Right lobe of liver (tissue), 6 donors: ENCODE measurements at regions not wholly inside any gene's neighbourhood (a gene's known extent, or its start where the extent isn't known, plus 50 kb on each side); places are given as distances from the start of the nearest gene placed in this dataset.

ENCODE experiments used
- ATAC-seq, 4 donors: fragments of 200-7000 bp; cut with Tn5 transposase; one replicate each; pipeline ENCODE4 v1.9.1; 2020; ENCODE audit warnings: mild to moderate bottlenecking in 4 of 4, moderate library complexity in 4 of 4
- DNase-seq, 3 donors: peaks; one replicate each; pipeline ENCODE4 v3.0.0-alpha.2; 2020
- H3K27ac ChIP-seq, 3 donors: fragments of 200-600 bp; one replicate each; pipeline ENCODE4 v1.8.0; 2022
- H3K27me3 ChIP-seq, 2 donors: fragments of 200-600 bp; one replicate each; pipeline ENCODE4 v1.8.0; 2022
- H3K36me3 ChIP-seq, 4 donors: fragments of 200-600 bp; sonication (generic) in 1 of 4; one replicate each; pipeline versions ENCODE4 v1.5.1 to v1.8.0; 2017 to 2022; ENCODE audit warnings: control low read depth in 1 of 4
- H3K4me1 ChIP-seq, 4 donors: fragments of 200-600 bp; sonication (generic) in 1 of 4; one replicate each; pipeline versions ENCODE4 v1.5.1 to v1.8.0; 2017 to 2022; ENCODE audit warnings: control low read depth in 1 of 4
- H3K4me3 ChIP-seq, 3 donors: fragments of 200-600 bp; one replicate each; pipeline ENCODE4 v1.8.0; 2022
- H3K9me3 ChIP-seq, 4 donors: fragments of 200-600 bp; sonication (generic) in 1 of 4; one replicate each; pipeline versions ENCODE4 v1.5.1 to v1.8.0; 2017 to 2022; ENCODE audit warnings: control low read depth in 1 of 4
- CTCF ChIP-seq, 4 donors: fragments of 200-600 bp in 3 of 4; fragments of 450-650 bp in 1 of 4; IDR thresholded peaks; one replicate each; pipeline versions ENCODE4 v1.5.1 to v1.8.0; 2016 to 2022; ENCODE audit warnings: antibody characterized with exemption in 4 of 4, mild to moderate bottlenecking in 2 of 4
- POLR2A ChIP-seq: fragments of 450-650 bp; IDR thresholded peaks from one replicate; pipeline ENCODE4 v1.6.1; 2017; ENCODE audit warnings: antibody characterized with exemption, mild to moderate bottlenecking
- WGBS: methylation state at CpG from one replicate; pipeline ENCODE4 v1.1.6; 2018; ENCODE audit warnings: low coverage, low lambda C conversion rate; ENCODE audit not compliant: insufficient coverage; ENCODE audit errors: missing lambda C conversion rate; 5-methylcytosine and 5-hydroxymethylcytosine counted together
- intact Hi-C, 2 donors: fragments of 100-400 bp; cut with DNase I; formaldehyde crosslinking; loops; one replicate each; pipeline versions ENCODE4 v1.11.2 to v1.14.1; 2022
- donor health status: DM: no; HTN: yes; CAD: no.
- donor health status: DM: no; HTN: no; CAD: no.
- donor health status: DM: no; HTN: no; CAD: no.
- donor health status: DM: no; HTN: yes; CAD: no.
- donor health status: DM: no; HTN: yes; CAD: no.

GRCh38 chr11:81420668-81421250 lies 1312.9 kb downstream of the FAM181B start:
- TF ChIP-seq POLR2A (no peak), CTCF (IDR thresholded peaks at IDR 0.05) (no peak)
- no peak for DNase-seq
- Histone ChIP-seq H3K27ac (no peak overlapping the region), H3K4me3 (no peak overlapping the region), H3K27me3 (no peaks in the 10 kb centered on the region), H3K9me3 (no peaks in the 10 kb centered on the region), H3K4me1 (no peaks in the 10 kb centered on the region), H3K36me3 (no peaks in the 10 kb centered on the region)
- 50% methylated on average over 3 of the region's 3 CpGs for WGBS
- ATAC-seq = no peak
- intact Hi-C loops = no loop called here

- no peak for DNase-seq
- H3K9me3 ChIP-seq = no peaks in the 10 kb centered on the region
- no peaks in the 10 kb centered on the region for H3K27me3 ChIP-seq
- no peaks in the 10 kb centered on the region for H3K36me3 ChIP-seq
- no peak overlapping the region for H3K27ac ChIP-seq
- H3K4me1 ChIP-seq = no peaks in the 10 kb centered on the region
- WGBS = 27% methylated on average over 2 of the region's 2 CpGs
- intact Hi-C loops = no loop called here
- no peak overlapping the region for H3K4me3 ChIP-seq
- ATAC-seq = no peak
- TF ChIP-seq CTCF (IDR thresholded peaks at IDR 0.05) = no peak
- TF ChIP-seq POLR2A = no peak
These were observed 1336.3 kb downstream of the FAM181B start for GRCh38 chr11:81397316-81397715.

- Histone ChIP-seq H3K36me3 (no peaks in the 10 kb centered on the region), H3K27ac (no peak overlapping the region), H3K4me1 (no peaks in the 10 kb centered on the region), H3K4me3 (no peak overlapping the region), H3K27me3 (no peaks in the 10 kb centered on the region), H3K9me3 (no peaks in the 10 kb centered on the region)
- intact Hi-C loops = no loop called here
- WGBS = 20% methylated on average over 2 of the region's 2 CpGs
- ATAC-seq = no peak
- TF ChIP-seq CTCF (IDR thresholded peaks at IDR 0.05) = no peak
- no peak for TF ChIP-seq POLR2A
- no peak for DNase-seq
These were observed 1339.4 kb downstream of the FAM181B start for GRCh38 chr11:81394311-81394710.

- intact Hi-C loops = no loop called here
- WGBS = 37% methylated on average over 3 of the region's 3 CpGs
- H3K36me3 ChIP-seq = no peaks in the 10 kb centered on the region
- H3K27me3 ChIP-seq = no peaks in the 10 kb centered on the region
- no peaks in the 10 kb centered on the region for H3K4me1 ChIP-seq
- H3K9me3 ChIP-seq = no peaks in the 10 kb centered on the region
- H3K4me3 ChIP-seq = no peak overlapping the region
- DNase-seq (no peak), ATAC-seq (no peak)
- H3K27ac ChIP-seq = no peak overlapping the region
- TF ChIP-seq CTCF (IDR thresholded peaks at IDR 0.05) (no peak), POLR2A (no peak)
These were observed 1345.3 kb downstream of the FAM181B start for GRCh38 chr11:81388326-81388725.

GRCh38 chr11:81380395-81380794 lies 1353.3 kb downstream of the FAM181B start:
- intact Hi-C loops = no loop called here
- Histone ChIP-seq H3K4me3 (no peak overlapping the region), H3K27ac (no peak overlapping the region), H3K4me1 (no peaks in the 10 kb centered on the region), H3K9me3 (no peaks in the 10 kb centered on the region), H3K27me3 (no peaks in the 10 kb centered on the region), H3K36me3 (no peaks in the 10 kb centered on the region)
- DNase-seq (no peak), ATAC-seq (no peak)
- TF ChIP-seq POLR2A (no peak), CTCF (IDR thresholded peaks at IDR 0.05) (no peak)
- WGBS = 21% methylated on average over 1 of the region's 1 CpG
